Smooth muscle cell (in vitro differentiated cells): ENCODE measurements at regions not wholly inside any gene's neighbourhood (a gene's known extent, or its start where the extent isn't known, plus 50 kb on each side); places are given as distances from the start of the nearest gene placed in this dataset.

ENCODE experiments used
- DNase-seq: peaks from one replicate; lab custom pipeline; 2025; ENCODE audit not compliant: unreplicated experiment; lab: John Stamatoyannopoulos, UW
- H2AFZ ChIP-seq: fragments of 200-600 bp; sonication (generic); 2 replicates; pipeline ENCODE4 v1.6.0; 2016; ENCODE audit warnings: antibody characterized with exemption, low read depth, mild to moderate bottlenecking
- H3F3A ChIP-seq: fragments of 200-600 bp; sonication (generic); 2 replicates; pipeline ENCODE4 v1.6.0; 2017; ENCODE audit warnings: antibody characterized with exemption, low read depth
- H3K27ac ChIP-seq: fragments of 200-600 bp; sonication (generic); 2 replicates; pipeline ENCODE4 v1.5.1; 2016; ENCODE audit warnings: low read depth, mild to moderate bottlenecking
- H3K27me3 ChIP-seq: fragments of 200-600 bp; sonication (generic); 2 replicates; pipeline ENCODE4 v1.6.1; 2016; ENCODE audit warnings: low read depth, mild to moderate bottlenecking
- H3K36me3 ChIP-seq: fragments of 200-600 bp; sonication (generic); 2 replicates; pipeline ENCODE4 v1.5.1; 2016; ENCODE audit warnings: low read depth
- H3K4me1 ChIP-seq: fragments of 200-600 bp; sonication (generic); 2 replicates; pipeline ENCODE4 v1.5.1; 2016; ENCODE audit warnings: low read depth
- H3K4me2 ChIP-seq: fragments of 200-600 bp; sonication (generic); 2 replicates; pipeline ENCODE4 v1.6.0; 2016; ENCODE audit warnings: mild to moderate bottlenecking
- H3K4me3 ChIP-seq: fragments of 200-600 bp; sonication (generic); 2 replicates; pipeline ENCODE4 v1.5.1; 2016; ENCODE audit warnings: mild to moderate bottlenecking
- H3K79me2 ChIP-seq: fragments of 200-600 bp; sonication (generic); 2 replicates; pipeline ENCODE4 v1.6.0; 2016; ENCODE audit warnings: low read depth, mild to moderate bottlenecking
- H3K9ac ChIP-seq: fragments of 200-600 bp; sonication (generic); 2 replicates; pipeline ENCODE4 v1.6.0; 2016; ENCODE audit warnings: low read depth
- H3K9me3 ChIP-seq: fragments of 200-600 bp; sonication (generic); replicated peaks from 2 replicates; pipeline ENCODE4 v1.5.1; 2016; ENCODE audit warnings: low read depth
- H4K20me1 ChIP-seq: fragments of 200-600 bp; sonication (generic); 2 replicates; pipeline ENCODE4 v1.6.0; 2016; ENCODE audit warnings: low read depth
- WGBS: methylation state at CpG from one replicate; pipeline ENCODE4 v1.1.7; 2016; ENCODE audit warnings: low lambda C conversion rate; 5-methylcytosine and 5-hydroxymethylcytosine counted together
- TF ChIP-seq, protein P1 (sequence below): fragments of 200-600 bp; sonication (generic); IDR thresholded peaks from 2 replicates; pipeline ENCODE4 v1.5.1; 2017; ENCODE audit warnings: borderline replicate concordance, mild to moderate bottlenecking, antibody characterized with exemption; ENCODE audit not compliant: insufficient read depth, poor library complexity, severe bottlenecking

DNA sequence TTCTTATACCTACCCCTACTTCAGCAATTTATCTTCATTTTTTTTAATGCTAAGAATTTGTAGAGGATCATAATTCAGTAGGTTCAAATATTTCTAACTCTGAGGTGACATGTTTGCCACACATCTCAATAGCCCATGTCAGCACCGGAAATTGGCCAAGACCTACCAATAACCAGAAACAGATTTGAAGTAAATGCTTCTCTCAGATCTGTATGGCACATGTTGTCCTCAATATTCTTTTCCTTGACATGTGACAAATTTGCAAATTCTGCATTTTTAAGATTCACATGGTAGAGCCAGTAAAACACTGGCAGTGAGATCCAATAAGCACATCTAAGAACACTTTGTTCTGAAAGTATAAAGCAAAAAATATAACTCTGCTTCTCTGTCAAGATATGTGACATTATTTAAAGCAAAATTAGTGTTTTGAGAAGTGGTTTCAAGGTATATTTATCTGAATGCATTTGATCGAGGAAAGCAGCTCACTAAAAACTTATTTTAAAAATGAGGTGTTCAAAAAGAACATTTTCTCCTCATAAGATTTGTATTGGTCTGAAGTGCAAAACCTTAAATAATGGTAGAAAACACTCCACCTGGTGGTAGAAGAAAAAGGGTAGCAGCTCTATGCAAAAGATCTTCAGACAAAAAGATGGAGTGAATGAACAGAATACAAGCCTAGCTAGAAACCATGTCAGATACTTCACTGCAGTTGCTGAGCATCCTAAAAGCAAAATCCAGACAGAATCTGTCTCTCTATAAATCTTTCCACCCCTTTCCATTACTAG, 513.8 kb upstream of the FAM241A start:
- no peaks in the 10 kb centered on the region for H3K27me3 ChIP-seq
- H2AFZ ChIP-seq: peak overlapping the region; percentile 47
- 57% methylated on average over 2 of the region's 2 CpGs for WGBS
- H3F3A ChIP-seq: peaks cover 5% of the 10 kb centered on the region
- H3K4me3 ChIP-seq: no peak overlapping the region
- no peaks in the 10 kb centered on the region for H4K20me1 ChIP-seq
- no peaks in the 10 kb centered on the region for H3K79me2 ChIP-seq
- peak overlapping the region; percentile 64 for H3K4me2 ChIP-seq
- no peaks in the 10 kb centered on the region for H3K9me3 ChIP-seq
- peak overlapping the region; percentile 82 for H3K27ac ChIP-seq
- H3K36me3 ChIP-seq: no peaks in the 10 kb centered on the region
- TF ChIP-seq, protein P1, sequence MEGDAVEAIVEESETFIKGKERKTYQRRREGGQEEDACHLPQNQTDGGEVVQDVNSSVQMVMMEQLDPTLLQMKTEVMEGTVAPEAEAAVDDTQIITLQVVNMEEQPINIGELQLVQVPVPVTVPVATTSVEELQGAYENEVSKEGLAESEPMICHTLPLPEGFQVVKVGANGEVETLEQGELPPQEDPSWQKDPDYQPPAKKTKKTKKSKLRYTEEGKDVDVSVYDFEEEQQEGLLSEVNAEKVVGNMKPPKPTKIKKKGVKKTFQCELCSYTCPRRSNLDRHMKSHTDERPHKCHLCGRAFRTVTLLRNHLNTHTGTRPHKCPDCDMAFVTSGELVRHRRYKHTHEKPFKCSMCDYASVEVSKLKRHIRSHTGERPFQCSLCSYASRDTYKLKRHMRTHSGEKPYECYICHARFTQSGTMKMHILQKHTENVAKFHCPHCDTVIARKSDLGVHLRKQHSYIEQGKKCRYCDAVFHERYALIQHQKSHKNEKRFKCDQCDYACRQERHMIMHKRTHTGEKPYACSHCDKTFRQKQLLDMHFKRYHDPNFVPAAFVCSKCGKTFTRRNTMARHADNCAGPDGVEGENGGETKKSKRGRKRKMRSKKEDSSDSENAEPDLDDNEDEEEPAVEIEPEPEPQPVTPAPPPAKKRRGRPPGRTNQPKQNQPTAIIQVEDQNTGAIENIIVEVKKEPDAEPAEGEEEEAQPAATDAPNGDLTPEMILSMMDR: peak; percentile 55
- H3K4me1 ChIP-seq: peaks cover 8% of the 10 kb centered on the region
- H3K9ac ChIP-seq: no peak overlapping the region
- DNase-seq: no peak

DNA sequence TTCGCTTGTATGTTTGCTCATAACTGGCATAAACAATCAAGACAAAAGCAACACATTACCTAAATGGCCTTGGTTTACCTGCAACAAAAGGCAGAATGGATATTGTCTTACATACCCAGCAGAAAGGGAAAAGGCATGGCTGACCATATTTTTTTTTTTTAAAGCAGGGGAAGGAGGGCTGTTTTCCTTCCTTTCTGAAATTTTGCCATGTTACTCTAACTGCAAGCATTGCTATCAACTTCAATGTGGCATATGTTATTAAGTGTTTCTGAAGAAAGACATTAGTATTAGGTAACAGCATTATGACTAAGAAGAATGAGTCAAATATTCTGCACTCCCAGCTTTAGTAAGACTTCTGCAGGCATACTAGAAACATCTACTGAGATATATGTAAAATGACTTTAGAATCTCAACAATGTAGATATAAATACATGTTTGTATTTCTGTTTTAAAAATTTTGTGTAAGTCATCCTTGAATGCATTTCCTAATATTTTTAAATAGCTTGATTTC, 512.6 kb upstream of the FAM241A start:
- peak overlapping the region; percentile 82 for H3K27ac ChIP-seq
- 86% methylated on average over 1 of the region's 1 CpG for WGBS
- no peak for DNase-seq

DNA sequence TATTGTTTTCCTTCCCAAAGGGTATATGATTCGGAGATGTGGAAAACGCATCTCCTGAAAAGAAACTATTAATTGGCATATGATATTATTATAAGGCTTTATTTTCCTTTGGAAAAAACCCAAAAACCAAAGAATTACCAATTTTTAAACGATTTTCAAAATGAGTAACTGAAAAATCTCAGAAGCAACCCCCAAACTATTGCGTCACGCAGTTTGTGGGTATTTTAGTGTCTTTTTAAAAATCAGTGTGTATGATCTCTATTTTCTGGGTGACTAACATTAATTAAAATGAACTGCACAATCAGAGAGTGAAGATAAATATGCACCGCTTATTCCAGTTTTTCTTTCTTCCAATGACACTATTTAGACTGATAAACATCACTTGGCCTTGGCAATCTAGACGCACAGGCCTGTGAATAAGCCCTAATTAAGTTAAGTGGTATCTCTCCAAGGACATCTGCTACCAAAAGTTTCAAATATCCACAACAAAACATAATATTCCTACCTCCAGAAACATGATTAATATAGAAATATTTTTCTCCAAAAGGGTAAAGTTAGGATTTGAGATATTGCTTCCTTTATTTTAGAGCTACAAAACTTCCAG, 511.5 kb upstream of the FAM241A start:
- peak overlapping the region; percentile 64 for H3K4me2 ChIP-seq
- no peaks in the 10 kb centered on the region for H3K9me3 ChIP-seq
- no peaks in the 10 kb centered on the region for H4K20me1 ChIP-seq
- no peaks in the 10 kb centered on the region for H3K79me2 ChIP-seq
- peaks cover 8% of the 10 kb centered on the region for H3K4me1 ChIP-seq
- H2AFZ ChIP-seq: peak overlapping the region; percentile 63
- TF ChIP-seq, protein P1: no peak
- no peak overlapping the region for H3K4me3 ChIP-seq
- DNase-seq: no peak
- peaks cover 5% of the 10 kb centered on the region for H3F3A ChIP-seq
- H3K36me3 ChIP-seq: no peaks in the 10 kb centered on the region
- H3K27ac ChIP-seq: peak overlapping the region; percentile 82
- no peaks in the 10 kb centered on the region for H3K27me3 ChIP-seq
- H3K9ac ChIP-seq: no peak overlapping the region
- WGBS: 76% methylated on average over 7 of the region's 7 CpGs

More for the DNA sequence above, 512.6 kb upstream of the FAM241A start:
- Histone ChIP-seq H3K36me3 (no peaks in the 10 kb centered on the region), H3K9ac (no peak overlapping the region), H3K4me2 (peak overlapping the region; percentile 64), H3K4me1 (peaks cover 8% of the 10 kb centered on the region), H3K9me3 (no peaks in the 10 kb centered on the region), H4K20me1 (no peaks in the 10 kb centered on the region), H3F3A (peaks cover 5% of the 10 kb centered on the region), H3K27me3 (no peaks in the 10 kb centered on the region), H3K79me2 (no peaks in the 10 kb centered on the region), H3K4me3 (no peak overlapping the region), H2AFZ (no peak overlapping the region)
- TF ChIP-seq, protein P1: no peak
